ENCODE measurements at regions not wholly inside any gene's neighbourhood (a gene's known extent, or its start where the extent isn't known, plus 50 kb on each side); places are given as distances from the start of the nearest gene placed in this dataset.
A peak's percentile ranks its signal among the peaks of the same experiment; 100 is the strongest.

DNA sequence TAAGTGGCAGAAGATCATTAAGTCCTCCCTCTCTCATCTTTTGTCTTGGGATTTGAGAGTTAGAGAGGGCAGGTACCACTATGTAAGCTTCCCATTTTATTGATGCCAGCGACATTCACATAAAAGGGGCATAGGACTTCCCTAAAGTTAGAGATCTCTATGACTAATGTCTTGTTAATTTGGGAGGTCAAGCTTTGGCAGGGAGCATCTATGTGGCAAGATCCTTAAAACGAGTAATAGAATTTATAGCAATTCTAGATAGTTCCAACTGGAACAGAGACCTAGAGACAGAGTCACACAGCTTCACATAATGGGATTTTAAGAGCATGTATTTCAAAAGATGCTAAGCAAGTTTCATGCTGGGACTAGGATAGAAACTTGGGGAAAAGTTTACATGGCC lies 308.0 kb downstream of the MAP2K6 start:
- DNase-seq = no peak

DNA sequence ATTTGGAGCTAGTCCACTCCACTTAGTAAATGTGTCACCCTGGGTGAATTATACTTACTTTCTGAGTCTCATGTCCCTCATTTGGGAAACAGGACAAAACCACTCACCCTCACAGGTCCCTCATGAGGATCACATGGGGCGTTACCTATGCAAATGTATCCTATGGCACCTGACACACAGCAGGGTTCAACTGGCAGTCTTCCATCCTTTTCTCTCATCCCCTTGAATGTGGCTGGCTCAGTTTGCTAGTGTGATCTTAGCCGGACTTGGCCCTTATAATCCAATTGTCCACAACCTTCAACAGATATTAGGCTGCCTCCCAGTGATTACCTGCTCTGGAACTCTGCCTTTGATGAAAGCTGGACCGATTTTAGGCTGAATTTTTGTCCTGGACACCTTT lies 308.8 kb downstream of the MAP2K6 start:
- DNase-seq = no peak

DNA sequence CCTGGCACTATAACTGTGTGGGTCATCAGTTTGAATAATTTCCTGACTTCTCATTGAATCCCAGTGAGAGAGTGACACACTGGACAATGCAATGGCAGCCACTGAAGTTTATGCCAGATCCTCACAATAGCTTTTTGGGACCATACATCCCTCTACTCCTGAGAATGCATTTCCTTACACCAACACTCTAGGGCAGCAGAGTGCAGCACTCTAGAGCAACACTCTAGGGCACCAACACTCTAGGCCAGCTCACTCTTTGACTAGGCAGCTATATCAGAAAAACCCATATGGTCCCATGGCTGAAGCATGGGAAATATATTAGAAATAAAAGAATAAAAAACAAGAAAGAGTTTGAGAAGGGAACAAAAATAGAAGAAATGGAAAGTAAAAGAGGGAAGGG lies 309.2 kb downstream of the MAP2K6 start:
- no peak for DNase-seq

DNA sequence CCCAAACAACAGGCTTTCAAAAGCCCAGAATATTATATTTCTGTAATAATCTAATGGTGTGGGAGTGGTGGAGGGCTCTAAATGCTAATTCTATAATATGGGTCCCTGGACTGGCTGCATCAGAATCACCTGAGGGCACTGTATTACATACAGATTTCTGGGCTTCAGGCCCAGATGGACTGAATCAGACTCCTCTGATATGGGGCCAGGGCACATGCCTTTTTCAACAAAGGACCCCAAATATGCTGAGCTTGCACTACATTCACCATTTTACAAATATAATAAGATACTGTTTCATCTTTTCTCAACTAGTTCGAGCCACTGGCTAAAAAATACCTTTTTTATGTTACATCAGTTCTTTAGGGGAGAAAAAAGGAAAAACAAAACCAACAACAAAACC lies 309.7 kb downstream of the MAP2K6 start:
- DNase-seq = no peak

DNA sequence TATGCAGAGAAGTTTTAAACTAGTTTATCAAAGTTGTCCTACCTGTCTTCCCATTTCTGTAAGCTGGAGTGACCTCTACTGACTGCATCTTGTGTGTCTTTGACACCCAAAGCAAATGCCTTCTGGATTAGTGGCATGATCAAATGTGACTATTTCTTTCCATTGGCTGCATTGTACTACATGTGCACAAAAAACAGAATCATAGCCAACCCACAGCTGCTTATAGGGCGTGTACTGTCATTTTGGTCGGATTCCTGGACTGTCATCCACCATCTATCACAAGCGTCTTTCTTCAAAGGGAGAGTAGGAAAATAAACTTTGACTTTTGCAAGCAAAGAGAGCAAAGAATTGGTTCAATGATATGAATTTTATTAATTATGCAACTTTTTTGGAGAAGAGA lies 310.6 kb downstream of the MAP2K6 start:
- DNase-seq = no peak

DNA sequence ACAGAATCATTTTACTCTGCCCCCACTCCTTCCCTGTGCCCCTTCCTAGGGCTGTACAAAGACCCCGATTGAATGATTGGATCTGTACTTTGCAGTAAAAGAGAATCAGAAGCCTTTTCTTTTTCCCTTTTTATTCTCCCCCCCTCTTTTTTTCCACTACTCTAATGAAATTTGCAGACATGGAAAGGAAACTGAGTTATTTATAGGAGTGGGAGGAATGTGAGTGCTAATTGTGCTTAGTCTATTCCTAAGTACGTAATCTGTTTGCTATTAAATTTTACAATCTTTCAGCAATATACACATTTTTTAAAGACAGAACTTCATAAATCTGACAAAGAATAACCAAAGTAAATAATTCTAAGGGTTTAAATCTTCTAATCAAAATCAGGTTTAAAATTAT lies 314.3 kb downstream of the MAP2K6 start:
- DNase-seq = no peak

DNA sequence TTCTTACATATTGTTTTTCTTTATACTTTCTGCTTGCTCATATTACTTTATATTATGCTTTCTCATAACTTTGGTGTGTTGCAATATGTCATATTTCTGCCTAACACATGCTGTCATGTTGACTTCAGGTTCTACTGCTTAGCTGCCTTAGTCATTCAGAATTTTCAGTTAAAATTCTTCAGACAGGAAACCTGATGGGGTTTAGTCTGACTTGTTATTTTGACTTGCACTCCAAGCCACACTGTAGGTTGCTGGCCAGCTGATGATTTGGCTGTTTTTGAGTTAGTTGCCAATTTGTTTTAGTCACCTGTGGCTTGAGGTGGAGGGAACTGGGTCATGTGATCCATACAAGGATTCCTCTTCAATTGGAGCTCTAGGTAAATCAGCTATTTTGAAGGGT lies 315.4 kb downstream of the MAP2K6 start:
- DNase-seq = peak; percentile 29

DNA sequence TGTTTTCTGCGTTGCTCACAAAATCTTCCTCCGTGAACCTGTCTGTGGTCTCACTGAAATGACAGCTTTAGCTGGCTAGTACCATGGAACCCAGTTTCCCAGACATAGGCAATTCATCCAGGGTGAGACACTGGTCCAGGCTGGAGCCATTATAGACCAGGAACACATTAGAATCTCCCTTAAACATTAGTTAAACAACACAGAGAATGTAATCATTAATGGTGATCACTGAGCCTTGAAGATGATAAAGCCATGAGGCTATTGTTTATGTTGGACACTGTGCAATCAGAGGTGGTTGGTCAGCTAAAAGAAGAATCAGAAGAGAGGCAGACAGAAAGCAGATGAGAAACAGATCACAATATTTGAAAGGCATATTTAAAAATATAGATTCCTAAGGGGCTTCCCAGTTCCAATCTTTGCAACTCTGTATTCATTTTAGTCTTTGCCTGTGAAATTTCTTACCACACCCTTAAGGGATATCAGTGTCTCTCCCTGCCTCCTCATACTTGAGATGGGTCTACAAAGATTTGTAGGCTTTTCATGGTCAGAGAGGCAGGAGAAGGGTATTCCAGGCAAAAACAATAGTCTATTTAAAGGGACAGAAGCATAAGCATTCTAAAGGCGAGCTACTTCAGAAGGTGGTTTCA lies 317.9 kb downstream of the MAP2K6 start:
- DNase-seq = no peak

DNA sequence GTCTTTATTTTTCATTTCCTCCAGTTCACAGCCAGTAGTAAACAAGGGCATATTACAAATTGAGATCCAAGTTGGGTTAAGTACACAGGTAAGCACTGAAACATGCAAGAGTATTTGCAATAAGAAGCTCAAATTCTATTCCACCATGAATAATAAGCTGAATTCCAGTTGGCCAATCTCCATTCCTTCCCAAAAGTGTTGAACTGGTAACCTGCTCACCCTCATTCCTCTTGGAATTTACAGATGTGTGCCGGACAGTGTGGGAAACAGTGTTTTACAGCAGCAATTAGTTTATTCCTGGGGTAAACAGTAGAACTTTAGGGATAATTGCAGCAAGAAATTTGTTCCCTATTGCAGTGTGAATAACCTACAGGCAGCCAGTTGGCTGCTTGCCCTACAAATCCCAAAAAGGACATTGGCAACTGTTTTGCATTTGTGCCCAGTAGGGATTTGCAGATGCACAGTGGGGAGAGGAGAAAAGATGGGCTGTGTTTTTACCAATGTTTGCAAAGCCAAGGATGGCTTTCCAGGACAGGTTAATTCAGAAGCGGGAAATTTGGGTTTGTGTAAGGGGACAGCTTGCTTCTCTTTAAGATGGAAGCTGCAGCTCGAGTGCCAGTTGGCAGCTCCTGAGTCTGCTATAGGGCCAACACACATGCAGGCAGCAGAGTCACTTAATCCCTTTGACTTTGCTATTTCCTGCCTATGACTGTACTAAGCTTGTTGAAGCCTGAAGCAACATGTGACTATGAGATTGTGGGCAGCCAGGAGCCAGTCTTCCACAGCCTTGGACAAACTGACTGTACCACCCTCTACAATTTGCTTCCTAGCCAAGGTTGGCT lies 318.9 kb downstream of the MAP2K6 start:
- DNase-seq = peak; percentile 83

DNA sequence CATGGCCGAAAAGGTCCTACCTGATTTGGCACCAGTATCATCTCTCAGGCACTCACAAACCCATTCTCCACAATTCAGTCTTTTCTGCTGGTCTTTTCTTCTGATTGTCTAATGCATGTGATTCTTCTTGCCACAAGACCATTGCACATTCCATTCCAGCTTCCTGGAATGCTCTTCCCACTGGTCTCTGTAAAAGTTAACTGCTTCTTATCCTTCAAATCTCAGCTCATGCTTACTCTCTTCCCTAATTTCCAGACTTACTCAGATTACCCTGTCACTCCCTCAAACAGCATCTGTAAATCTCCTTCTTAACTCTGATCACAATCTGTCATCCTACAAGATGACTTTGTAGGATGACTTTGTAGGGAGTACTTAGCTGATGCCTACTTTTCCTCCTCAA lies 320.2 kb downstream of the MAP2K6 start:
- no peak for DNase-seq

DNA sequence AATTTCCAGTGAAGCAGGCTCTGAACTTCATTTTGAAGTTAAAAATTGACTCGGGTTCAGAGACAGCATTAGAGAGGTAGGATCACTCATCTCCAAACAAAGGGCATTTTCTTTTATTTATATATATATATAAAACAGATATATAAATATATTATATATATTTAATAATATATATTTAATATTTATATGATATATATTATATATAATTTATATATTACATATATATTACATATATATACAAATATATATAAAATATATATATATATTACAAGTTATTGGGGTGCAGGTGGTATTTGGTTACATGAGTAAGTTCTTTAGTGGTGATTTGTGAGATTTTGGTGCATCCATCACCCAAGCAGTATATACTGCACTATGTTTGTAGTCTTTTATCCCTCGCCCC lies 320.8 kb downstream of the MAP2K6 start:
- DNase-seq = no peak

DNA sequence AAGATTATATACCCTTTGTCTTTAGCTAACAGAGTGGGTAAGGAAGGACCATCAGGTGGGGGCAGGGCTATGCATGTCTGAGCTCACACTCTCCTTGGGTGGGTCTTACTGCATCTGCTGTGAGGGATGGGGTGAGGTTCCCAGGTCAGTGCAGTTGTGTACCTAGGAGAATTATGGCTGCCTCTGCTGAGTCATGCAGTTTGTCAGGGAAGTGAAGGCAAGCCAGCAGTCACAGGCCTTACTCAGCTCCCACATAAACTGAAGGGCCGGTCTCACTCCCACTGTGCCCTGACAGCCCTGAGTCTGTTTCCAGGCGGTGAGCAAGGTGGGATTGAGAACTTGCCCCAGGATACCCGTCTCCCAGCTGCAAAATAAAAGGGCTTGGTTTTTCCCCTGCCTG lies 328.6 kb downstream of the MAP2K6 start:
- no peak for DNase-seq

DNA sequence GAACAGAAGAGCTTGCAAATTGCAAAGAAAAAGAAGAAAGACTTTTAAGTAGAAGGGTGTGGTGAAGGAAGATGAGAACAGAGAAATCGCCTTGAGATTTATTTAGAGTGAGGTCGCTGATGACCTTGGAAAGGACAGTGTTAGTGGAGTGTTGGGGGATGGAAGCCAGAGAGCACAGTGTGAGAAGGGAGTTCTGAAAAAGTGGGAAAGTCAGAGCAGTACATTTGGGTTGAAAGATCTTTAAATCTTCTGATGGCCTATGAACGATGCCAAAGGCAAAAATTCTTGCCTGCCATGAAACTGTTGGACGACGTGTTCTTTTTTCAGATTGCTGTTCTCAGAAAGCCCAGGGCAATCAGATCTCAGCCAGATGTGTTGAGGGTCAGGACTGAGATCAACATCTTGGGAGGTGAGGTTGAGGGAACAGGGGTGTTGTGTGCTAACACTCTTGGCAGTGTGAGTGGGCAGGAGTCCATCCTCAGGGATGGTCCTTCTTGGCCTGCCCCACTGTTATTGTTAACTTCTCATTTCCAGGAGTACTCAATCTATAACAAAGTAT lies 330.1 kb downstream of the MAP2K6 start:
- DNase-seq = no peak

DNA sequence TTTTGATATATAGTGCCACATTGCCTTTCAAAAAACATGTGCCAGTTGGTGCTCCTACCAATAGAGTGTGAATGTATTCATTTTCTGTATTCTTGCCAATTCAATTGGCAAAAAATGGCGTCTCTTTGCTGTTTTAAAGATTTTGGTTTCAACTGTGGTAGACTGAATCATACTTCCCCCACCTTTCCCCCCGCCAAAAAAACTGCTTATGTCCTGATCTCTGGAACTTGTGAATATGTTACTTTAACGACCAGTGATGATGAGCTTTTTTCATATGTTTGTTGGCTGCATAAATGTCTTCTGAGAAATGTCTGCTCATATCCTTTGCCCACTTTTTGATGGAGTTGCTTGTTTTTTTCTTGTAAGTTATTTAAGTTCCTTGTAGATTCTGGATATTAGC lies 325.1 kb upstream of the KCNJ16 start:
- no peak for DNase-seq

DNA sequence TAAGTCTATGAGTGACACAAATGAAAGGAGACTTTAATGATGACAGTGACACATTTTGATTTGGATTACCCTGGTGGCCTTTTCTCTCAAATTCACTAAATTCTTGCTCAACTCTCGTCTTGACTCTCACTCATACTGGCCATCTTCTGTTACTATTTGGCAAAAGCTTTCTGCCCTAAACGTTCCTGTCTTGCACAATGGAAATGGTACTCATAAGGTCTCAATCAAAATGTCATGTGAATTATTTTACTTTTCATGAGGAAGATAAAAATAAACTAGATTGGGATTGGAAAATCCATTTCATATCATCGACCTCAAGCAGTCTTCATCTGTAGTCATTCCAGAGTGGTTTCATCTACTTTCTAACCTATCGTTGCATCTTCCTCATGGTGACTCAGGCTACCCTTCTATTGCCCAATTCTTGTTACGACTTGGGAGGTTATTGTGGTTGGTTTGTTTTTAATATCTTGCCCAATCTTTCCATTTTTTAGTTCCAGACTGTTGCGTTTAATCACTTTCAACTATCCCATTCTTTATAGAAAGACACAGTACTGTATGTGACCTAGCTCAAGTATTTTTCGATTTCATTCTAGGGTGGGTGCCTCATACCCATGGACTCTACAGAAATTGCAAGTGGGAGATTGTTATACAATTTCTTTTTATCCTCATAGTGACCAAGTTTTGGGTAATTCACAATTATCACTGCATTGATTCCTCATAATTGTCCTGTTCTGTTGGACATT lies 317.2 kb upstream of the KCNJ16 start:
- peak; percentile 90 for DNase-seq

DNA sequence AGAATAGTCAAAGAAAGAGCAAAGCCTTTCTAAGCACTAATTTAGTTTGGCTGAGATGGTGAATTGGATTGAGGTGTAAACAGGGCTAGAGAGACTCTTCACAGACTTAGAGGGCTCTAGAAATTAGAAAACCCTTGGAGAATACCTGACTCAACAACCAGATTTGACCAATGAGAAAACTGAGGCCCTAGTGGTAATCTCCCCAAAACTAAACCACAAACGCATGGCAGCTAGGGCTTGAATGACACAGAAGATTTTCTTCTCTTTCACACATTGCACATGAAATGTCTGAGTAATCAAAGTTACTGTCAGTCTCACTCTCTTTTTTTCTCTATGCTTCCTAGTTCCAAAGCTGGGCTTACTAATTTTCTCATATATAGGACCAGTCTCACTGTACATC lies 314.5 kb upstream of the KCNJ16 start:
- no peak for DNase-seq

DNA sequence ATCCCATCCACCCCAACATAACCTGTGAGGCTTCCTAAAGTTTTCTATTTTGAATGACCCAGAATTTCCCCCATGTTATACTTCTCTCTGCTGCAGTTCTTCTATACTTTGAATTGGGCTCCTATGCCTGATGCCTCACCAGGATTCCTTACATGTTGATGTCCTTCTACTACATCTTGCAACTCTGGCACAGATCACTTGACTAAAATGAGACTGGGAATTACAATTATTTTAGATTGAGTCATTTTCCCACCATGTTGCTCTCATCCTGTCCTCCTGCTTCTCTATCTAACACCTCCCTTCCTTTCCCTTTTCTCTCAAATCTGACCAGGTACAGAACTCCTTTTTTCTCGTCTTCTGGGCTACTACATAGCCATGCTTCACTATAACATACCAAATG lies 314.0 kb upstream of the KCNJ16 start:
- peak; percentile 51 for DNase-seq

DNA sequence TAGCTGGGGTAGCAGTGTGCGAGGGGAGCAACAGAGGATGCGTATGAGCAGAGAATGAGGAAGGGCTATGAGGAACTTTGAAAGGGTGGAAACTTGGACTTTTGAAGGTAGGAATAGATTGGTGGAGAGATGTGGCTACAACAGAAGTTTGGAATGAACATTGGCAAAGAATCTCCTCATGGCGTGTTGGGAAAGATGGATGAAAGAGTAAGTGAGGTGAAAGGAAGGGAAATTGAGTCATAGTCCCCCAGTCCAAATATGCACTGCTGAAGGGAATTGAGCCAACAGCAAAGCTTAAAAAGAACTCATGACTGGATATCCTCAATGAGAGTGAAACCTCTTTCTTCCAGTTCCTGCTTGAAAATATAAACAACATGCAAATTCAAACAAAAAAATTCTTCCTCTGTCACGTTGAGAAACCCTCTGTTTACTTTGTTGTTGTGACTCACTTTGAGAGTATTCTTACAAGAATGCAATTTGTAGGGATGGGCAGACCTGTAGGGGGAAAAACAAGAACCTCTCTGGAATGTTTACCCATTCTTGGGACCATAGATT lies 313.2 kb upstream of the KCNJ16 start:
- DNase-seq = peak; percentile 96

DNA sequence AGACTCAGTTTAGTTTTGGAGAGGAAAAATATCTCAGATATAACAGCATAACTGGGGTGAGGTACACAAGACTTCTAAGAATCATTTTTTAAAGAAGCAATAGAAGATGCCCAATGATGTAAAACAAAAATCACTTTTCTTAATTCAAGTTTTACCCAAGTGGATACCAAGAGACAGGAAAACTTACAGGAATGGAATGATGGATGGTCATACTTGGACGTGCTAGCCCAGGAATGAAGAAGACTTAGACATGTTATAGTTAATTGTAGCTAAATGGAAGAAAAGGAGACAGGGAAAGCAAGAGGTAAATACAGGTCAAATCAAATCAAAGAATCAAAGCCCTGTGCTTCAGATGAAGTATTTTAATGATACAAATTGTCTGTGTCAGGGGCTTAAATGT lies 312.7 kb upstream of the KCNJ16 start:
- peak; percentile 61 for DNase-seq

DNA sequence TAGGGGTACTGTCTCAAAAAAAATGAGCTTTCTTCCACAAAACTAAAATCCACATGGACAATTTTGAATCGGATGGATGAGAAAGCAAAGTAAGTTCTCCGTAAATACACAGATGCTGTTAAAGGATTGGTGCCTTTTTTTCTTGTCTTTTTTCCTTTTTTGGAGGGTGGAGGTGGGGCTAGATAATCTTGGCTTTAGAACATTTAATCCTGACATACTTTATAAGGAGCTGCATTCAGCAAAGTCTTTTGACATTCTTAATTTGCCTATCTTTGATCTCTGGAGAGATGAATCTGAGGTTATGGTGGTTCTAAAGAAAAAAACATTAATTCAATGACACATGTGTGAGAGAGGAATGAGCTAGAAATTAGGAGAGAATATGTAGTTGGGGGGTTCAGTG lies 312.3 kb upstream of the KCNJ16 start:
- DNase-seq = no peak

DNA sequence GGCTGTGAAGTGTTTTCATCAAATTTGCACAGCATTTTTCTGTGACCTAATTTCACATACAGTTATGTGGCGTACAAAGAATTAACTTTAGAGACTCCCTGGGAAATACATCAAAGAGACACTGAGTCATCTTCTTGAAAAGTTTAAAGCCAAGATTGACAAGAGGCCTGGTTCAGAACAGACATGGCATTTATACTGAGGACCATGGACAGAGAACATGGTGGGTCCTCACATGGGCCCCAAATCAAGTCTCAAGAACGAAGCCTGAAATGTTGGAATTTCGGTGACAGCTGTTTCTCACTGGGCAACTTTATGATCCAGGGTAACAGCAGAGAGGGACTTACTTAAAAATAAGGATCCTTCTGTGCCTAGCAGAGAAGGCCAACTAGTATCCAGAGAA lies 311.5 kb upstream of the KCNJ16 start:
- DNase-seq = peak; percentile 28

DNA sequence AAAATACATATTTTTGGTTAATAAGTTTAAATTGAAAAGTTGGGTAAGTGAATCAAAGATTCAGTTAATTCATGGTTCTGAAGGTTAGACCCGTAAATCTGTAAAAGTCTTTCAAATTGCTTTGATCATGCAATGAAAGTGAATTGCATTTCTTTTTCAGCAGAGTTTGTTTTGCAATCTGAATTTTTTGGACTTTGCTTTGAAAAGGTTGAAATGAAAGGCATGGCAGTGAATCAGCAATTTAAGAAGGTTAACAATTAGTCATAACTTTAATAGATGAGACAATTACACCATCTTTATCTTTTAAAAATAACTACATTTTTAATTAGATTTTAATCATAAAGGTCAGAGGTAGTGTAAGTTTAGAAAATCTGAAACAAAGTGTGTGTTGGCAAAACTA lies 310.9 kb upstream of the KCNJ16 start:
- no peak for DNase-seq

DNA sequence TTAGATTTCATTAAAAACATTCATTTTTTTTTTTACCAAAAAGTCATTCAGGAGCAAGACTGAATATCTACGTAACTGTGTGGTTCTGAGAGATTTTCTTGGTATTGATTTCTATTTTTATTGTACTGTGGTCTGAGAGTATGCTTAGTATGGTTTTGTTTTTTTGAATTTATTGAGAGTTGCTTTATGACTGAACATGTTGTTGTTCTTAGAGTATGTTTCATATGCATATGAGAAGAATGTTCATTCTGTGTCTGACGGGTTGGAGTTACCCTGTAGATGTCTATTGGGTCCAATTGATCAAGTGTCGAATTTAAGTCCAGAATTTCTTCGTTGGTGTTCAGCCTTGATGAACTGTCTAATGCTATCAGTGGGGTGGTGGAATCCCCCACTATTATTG lies 306.0 kb upstream of the KCNJ16 start:
- no peak for DNase-seq

All from EL (cell line).